VCaP (cell line): ENCODE measurements at regions not wholly inside any gene's neighbourhood (a gene's known extent, or its start where the extent isn't known, plus 50 kb on each side); places are given as distances from the start of the nearest gene placed in this dataset.
"Not testable (repeated sequence)": the region's sequence is repeated elsewhere in the genome, so short reads cannot be mapped to it uniquely, and the experiment has no call there.

Source experiments
- H3K27ac ChIP-seq: fragments of 450-650 bp; 2 replicates; pipeline ENCODE4 v1.5.1; 2017
- TF ChIP-seq, protein P1 (sequence below): fragments of 450-650 bp; conservative IDR thresholded peaks from 2 replicates; pipeline ENCODE4 v1.5.1; 2017; ENCODE audit warnings: mild to moderate bottlenecking, moderate library complexity

DNA sequence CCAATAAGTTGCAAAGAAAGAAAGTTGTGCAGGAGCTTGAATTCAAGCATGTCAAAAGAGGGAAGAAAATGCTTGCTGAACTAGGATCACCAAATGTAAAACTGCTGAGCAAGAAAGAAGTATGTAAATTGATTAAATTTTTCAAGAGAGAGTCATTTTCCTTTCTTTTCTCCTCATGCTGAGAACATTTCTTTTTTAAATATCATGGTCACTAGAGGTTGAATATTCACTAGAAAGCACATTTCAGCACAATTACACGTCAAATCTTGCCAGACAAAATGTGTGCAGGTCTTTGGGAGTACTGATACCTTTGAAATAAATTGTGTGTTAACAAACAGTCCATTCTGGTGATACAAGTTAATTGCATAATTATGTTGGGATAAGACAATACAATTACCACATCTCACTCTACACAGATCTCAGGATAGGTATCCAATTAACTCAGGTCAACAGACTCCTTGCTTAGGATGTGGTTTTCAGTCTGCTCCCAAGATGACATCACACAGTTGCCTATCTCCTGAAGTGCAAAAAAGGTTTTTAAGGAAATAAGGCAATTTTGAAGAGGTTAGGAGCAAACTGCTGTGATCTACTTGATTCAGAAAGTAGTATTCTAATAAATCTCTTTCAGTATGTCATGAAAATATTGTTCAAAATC is 862.2 kb downstream of the RPS29 start:
- no peak overlapping the region for H3K27ac ChIP-seq
- TF ChIP-seq, protein P1, sequence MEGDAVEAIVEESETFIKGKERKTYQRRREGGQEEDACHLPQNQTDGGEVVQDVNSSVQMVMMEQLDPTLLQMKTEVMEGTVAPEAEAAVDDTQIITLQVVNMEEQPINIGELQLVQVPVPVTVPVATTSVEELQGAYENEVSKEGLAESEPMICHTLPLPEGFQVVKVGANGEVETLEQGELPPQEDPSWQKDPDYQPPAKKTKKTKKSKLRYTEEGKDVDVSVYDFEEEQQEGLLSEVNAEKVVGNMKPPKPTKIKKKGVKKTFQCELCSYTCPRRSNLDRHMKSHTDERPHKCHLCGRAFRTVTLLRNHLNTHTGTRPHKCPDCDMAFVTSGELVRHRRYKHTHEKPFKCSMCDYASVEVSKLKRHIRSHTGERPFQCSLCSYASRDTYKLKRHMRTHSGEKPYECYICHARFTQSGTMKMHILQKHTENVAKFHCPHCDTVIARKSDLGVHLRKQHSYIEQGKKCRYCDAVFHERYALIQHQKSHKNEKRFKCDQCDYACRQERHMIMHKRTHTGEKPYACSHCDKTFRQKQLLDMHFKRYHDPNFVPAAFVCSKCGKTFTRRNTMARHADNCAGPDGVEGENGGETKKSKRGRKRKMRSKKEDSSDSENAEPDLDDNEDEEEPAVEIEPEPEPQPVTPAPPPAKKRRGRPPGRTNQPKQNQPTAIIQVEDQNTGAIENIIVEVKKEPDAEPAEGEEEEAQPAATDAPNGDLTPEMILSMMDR, result no peak

GRCh38 chr14:48714366-48714765 is 871.8 kb downstream of the RPS29 start:
- TF ChIP-seq, protein P1, result no peak

DNA sequence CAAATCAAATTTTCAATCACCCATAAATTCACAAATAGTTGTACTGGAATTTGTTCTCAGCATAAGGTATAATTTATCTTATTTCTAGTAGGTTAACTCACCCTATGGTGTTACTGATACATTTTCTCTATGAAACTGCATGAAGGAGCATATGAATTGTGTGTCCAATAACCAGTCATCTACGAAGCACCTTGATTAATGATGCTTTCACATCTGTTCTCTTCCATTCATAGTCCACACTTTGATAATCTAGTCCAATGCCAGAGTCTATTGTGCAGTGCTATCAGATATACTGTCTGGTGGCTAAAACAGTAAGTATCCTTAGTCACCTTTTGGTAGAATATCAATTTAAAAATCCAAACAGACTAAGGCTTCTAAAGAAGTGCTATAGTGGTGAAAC is 876.0 kb downstream of the RPS29 start:
- no peak overlapping the region for H3K27ac ChIP-seq
- TF ChIP-seq, protein P1, result no peak

More at GRCh38 chr14:48714366-48714765, 871.8 kb downstream of the RPS29 start:
- H3K27ac ChIP-seq, result no peak overlapping the region

DNA sequence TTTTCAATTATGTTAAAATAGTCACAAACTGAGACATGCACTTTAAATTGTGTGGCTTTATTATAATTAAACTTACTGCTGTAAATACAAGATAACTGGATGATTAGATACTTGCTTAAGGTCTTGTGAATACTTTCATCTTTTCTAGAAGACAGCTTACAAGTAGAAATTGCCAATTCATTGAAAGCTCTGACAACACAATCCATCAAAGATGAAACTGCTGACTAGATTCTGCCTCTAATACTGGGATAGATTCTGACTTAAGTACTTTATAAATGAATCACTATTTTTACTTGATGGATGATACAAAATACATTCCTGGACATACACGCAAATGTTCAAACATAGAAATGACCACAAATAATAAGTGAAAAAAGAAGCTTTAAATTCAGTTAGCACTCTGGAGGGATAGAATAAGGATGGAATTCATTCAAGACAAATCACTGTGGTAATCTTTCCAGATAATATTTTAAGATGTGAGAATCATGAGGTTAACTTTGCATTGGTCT is 876.8 kb downstream of the RPS29 start:
- TF ChIP-seq, protein P1, result no peak
- no peak overlapping the region for H3K27ac ChIP-seq

GRCh38 chr14:48704639-48705038 is 881.5 kb downstream of the RPS29 start:
- TF ChIP-seq, protein P1, result no peak
- H3K27ac ChIP-seq, result no peak overlapping the region

DNA sequence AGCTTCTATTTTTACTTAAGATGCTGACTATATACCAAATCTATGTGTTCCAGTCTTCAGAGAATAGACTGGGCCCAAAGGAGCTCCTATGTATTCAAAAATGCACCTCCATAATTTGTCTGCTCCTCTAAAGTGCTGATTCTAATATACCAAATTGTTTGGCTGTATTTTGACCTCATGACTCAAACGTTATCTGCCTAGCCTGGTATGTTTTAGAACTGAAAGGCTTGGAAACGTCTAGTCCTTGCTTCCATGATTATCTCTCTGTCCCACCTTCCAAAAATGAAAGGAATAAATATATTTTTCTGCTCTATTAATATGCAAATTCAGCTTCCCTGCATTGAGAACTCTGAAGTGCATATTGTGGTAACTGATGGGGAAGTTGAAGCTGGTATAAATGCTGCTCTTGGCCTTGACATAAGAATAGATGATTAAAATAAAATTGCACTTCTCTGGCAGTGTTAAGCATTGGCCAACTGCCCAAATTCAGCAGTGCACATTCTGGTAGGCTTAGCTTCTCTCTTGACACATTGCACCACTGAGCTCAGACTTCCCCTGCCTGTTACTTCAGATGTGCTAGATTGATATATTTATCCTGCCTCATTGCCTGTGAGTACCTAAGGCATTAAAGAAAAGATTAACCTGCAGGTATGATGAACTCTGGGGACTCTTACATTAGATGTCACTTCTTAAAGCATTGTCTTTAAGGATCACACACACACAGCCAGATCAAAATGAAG is 882.3 kb downstream of the RPS29 start:
- TF ChIP-seq, protein P1, result no peak
- H3K27ac ChIP-seq, result no peak overlapping the region

GRCh38 chr14:48697362-48697761 is 888.8 kb downstream of the RPS29 start:
- not testable (repeated sequence) for H3K27ac ChIP-seq

DNA sequence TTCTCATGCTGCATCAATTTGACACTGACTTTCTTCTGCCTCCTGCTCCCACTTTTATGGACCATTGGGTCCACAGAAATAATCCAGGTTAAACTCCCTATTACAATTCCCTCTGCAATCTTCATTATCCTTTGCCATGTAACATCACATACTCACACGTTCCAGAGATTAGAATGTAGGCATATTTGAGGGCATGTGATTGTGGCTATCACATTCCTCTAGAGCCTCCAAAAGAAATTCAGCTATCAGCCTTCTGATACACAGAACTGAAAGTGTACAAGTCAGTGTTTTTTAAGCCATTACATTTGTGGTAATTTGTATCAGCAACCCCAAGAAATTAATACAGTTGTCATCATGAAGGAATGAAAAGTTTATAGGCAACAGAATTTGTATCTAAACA is 892.4 kb downstream of the RPS29 start:
- no peak overlapping the region for H3K27ac ChIP-seq
- TF ChIP-seq, protein P1, result no peak
